Endometrium (tissue), 2 donors: ENCODE measurements at regions not wholly inside any gene's neighbourhood (a gene's known extent, or its start where the extent isn't known, plus 50 kb on each side); places are given as distances from the start of the nearest gene placed in this dataset.

Experiments
- FAIRE-seq: peaks from 2 replicates; lab custom pipeline; 2012; peaks lifted over from hg19 to GRCh38; lab: Jason Lieb, UNC
- donor health status: control.
- donor health status: control.

- FAIRE-seq: peak; percentile 61
Observed at GRCh38 chr4:12852338-12853307, 631.5 kb downstream of the RAB28 start.

GRCh38 chr4:12846368-12846767 is 637.8 kb downstream of the RAB28 start:
- FAIRE-seq: no peak

DNA sequence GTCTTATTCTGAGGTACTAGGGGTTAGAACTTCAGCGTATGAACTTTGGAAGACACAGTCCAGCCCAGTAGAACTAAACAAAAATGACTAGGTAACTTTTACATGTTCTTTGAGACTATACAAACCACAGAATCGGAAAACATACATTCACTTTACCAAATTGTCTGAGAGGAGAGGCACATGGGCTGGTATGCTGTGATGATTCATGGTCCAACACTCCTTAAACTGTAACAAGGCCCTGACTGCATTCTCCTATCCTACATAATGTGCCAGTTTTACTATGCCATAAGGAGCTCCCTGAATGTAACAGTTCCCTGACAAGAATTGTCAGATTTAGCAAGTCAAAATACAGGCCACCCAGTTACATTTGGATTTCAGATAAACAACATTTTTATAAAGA is 640.0 kb downstream of the RAB28 start:
- no peak for FAIRE-seq

- FAIRE-seq: no peak
Observed at GRCh38 chr4:12827966-12828365, 656.2 kb downstream of the RAB28 start.

- no peak for FAIRE-seq
Observed at GRCh38 chr4:12791536-12791935, 692.6 kb downstream of the RAB28 start.

DNA sequence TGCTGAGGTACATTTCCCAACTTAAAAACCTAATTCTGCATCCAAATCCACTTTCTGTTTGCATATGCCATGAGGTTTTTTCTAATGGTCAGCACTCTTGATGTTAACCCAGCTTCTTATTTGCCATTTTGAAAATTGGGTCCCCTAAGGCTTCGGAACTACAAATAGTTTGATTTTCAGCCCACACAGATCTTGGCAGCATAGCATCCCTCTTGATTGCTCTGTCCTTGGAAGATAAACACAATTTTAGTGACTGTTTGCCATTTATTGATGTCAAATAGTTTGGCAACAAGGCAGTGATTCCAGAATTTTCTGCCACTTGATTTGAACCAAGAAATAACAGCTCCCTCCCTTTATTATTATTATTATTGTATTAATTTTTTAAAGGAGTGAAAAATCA is 696.9 kb downstream of the RAB28 start:
- no peak for FAIRE-seq

DNA sequence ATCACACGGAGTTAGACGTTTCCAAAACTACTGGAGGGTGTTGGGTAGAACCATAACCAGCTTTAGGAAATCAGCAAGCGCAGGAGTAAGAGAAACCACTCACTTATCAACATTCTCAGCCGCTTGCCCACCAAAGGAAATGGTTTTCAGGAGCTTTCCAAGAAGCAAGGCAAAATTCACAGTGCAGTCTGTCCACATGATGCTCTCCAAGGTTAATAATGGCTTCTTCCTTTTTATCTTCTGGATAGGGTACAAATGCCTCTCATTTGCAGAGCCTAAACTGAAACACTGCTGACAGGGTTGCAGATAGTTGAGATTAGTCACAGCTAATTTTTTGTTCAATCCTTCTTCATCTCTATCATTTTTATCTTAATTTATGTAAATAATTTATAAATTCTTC is 705.4 kb downstream of the RAB28 start:
- FAIRE-seq: no peak

- no peak for FAIRE-seq
Observed at GRCh38 chr4:12778191-12778590, 705.9 kb downstream of the RAB28 start.

- peak; percentile 62 for FAIRE-seq
Observed at GRCh38 chr4:12770351-12770750, 713.8 kb downstream of the RAB28 start.

GRCh38 chr4:12761694-12762093 is 722.4 kb downstream of the RAB28 start:
- no peak for FAIRE-seq

- FAIRE-seq: no peak
Observed at GRCh38 chr4:12747154-12747553, 737.0 kb downstream of the RAB28 start.

DNA sequence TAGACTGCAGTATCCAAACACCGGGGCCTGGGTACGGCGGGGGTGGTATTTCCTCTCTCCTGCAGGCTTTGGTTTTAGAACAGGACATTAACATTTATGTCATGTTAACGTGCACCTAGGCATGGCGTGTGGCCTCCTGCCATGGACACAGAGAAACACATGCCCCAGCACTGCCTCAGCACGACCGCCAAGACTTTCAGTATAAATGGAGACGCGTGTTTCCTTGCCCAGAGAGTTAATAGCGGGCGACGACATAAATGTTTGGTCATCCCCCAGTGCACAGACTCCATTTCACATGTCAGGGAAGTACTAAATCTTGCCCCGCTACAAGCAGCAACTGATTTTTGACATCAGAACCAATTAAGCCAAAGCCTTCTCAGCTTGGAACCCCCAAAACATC is 737.9 kb downstream of the RAB28 start:
- FAIRE-seq: no peak

DNA sequence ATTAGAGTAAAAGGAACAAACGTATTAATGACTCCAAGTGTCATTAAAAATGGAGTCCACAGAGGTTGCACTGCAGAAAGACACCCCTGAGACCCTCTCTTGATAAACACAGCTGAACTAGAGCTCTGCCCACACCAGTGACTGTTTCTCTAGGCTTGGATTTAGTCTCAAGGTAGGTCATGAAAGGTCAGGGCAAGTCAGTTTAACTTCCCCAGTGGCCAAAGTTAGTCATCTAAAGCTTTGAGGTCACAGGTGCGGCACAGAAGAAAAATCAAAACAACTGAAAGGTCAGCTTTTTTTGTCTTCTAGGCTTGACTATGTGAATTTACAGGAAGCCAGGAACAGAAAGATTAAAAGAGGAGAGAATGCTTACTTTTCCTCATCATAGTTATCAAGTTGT is 749.6 kb downstream of the RAB28 start:
- no peak for FAIRE-seq

- FAIRE-seq: peak; percentile 87
Observed at GRCh38 chr4:12729384-12729783, 754.8 kb downstream of the RAB28 start.

- no peak for FAIRE-seq
Observed at GRCh38 chr4:12724510-12724909, 759.6 kb downstream of the RAB28 start.

GRCh38 chr4:12723849-12724447 is 760.2 kb downstream of the RAB28 start:
- no peak for FAIRE-seq

GRCh38 chr4:12716896-12717295 is 767.2 kb downstream of the RAB28 start:
- FAIRE-seq: no peak

DNA sequence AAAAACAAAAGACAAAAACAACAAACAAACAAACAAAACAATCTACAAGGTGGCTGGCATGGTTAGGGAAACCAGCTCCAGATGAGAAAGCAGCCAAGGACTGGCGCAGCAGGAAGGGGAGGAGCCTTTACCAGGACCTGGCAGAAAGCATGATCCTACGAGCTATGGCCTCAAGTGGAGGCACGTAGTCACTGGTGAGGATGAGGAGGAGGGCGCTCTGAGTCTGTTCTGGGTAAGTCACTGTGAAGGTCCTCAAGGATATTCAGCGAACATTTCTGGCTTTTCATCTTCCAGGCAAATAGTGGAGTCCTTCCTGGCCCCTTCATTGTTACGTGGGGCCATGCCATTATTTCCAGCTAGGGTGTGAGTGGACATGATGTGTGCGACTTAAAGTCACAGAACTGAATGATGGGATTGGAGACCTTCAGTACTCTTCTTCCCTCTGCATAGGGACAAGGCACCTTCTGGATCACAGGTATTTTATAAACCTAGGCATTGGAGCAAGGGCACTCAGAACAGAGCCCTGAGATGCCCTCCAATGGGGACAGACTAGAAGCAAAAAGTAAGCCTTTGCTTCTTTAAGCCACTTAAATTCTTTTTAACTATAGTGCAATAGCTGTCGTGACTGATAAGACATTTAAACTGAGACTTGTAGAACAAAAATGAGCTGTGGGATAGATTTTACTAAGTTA is 771.3 kb downstream of the RAB28 start:
- FAIRE-seq: no peak

DNA sequence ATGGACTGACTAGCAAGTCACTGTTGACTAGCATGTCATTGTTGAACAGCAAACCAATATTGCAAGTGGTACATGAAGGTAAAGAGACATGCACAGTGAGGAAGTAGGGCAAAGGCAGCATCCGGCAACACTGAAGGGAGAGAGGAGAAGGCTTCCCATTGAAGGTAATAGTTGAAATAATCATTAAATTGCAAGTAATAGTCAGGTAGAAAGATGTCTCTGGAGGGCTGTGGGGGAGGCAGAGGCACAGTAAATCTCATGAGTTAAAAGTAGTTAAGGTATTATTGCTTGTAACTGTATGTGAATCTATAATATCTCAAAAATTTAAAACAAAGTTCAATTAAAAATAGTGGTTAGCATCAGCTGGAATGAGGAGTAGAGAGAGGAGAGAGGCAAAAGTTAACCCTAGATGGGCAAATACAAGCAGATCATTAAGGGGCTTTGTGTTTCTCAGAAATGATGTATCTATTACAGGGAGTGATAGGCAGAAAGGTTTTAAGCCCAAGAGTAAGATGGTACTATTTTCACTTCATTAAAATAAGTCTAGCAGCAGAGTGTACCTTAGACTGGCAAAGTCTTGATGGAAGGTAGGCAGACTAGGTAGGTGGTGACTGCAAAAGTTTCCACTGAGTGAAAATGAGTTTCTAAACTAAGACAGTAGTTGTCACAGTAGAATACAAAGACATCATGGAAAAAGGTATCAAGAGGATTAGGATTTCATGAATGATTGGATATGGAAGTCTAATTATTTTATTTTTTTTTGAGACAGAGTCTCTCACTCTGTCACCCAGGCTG is 776.6 kb downstream of the RAB28 start:
- FAIRE-seq: no peak

GRCh38 chr4:12703036-12703435 is 781.1 kb downstream of the RAB28 start:
- no peak for FAIRE-seq

DNA sequence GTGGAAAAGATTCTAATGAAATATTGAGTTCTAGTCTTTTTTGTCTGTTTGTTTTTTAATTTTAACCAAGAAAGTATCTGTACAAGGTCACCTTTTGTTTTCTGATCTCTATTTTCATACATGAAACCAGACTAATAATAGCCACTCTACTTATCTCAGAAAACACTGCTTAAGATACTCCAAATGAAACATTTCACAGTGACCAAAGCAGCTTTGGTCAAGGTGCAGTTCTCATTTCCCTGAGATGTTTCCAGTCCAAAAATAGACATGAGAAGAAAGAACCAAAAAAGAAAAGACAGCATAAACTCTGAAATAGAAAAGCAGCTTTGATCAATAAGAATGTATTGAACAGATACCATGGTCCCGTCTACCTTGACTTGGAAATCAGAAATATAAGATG is 782.8 kb downstream of the RAB28 start:
- no peak for FAIRE-seq

- FAIRE-seq: no peak
Observed at GRCh38 chr4:12697970-12698369, 786.2 kb downstream of the RAB28 start.
